Forelimb muscle (tissue), 1 donor: ENCODE measurements at regions not wholly inside any gene's neighbourhood (a gene's known extent, or its start where the extent isn't known, plus 50 kb on each side); places are given as distances from the start of the nearest gene placed in this dataset.

Experiments
- DNase-seq: peaks from one replicate; pipeline ENCODE4 v3.0.0-alpha.2; 2013; ENCODE audit warnings: low read depth

DNA sequence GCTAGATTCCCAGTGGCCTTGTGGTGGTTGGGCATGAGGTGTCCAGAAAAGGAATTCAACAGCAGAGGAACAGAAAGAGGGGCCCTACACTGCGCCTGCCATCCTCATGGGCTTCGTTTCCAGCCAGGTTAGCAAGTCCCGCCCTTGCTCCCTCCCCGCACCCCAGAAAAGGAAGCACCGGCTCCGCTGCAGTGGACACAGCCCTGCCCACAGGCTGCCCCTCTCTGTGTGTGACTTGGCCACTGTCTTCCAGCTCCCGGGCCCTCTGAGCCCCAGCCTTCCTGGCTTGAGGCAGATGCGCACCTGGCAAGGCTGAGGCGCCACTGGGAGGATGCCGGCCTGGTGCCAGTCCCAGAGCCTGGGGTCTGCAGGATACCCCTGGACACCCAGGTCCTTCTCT lies 305.0 kb upstream of the IRX4 start:
- DNase-seq = no peak

DNA sequence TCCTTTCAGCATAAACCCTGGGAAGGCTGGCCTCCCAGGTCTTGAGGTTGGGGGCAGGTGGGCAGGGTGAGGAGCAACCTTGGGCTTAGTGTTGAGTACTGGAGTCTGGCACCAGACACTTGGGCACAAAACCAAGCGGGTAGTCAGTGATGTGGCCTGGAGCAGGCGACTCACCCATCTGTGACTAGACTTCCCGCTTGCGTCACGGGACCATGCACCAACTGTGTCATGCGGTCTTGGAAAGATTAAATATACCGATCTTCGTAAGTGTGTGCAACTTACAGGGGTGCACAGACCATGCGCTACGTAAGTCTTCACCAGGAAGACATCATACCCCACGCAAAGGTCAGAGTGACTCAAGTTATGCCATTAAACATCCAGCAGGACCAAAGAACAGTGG lies 304.4 kb upstream of the IRX4 start:
- DNase-seq = no peak

DNA sequence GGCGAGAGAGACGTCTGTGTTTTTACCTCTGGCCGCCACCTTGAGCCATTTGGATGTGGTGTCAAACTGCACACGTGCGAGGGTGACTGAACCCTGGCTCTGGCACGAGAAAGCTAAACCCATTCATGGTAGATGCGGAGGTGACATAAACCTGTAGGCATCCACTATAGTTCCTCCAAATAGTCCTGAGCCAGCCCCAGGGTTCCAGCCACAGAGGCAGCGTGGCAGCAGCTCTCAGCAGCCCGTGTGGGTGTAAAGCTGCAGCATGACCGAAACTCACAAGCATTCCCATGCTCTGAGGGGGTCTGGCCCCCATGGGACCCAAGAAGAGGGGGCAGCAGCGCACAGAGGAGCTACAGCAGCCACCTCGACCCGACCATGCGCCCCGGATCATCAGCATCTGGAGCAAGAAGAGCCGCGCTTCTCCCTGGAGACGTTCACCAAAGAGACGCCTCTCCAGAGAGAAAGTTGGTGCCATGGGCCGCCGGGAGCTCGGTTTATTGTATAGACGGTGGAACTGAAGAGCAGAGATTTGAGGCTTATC lies 303.8 kb upstream of the IRX4 start:
- DNase-seq = no peak

DNA sequence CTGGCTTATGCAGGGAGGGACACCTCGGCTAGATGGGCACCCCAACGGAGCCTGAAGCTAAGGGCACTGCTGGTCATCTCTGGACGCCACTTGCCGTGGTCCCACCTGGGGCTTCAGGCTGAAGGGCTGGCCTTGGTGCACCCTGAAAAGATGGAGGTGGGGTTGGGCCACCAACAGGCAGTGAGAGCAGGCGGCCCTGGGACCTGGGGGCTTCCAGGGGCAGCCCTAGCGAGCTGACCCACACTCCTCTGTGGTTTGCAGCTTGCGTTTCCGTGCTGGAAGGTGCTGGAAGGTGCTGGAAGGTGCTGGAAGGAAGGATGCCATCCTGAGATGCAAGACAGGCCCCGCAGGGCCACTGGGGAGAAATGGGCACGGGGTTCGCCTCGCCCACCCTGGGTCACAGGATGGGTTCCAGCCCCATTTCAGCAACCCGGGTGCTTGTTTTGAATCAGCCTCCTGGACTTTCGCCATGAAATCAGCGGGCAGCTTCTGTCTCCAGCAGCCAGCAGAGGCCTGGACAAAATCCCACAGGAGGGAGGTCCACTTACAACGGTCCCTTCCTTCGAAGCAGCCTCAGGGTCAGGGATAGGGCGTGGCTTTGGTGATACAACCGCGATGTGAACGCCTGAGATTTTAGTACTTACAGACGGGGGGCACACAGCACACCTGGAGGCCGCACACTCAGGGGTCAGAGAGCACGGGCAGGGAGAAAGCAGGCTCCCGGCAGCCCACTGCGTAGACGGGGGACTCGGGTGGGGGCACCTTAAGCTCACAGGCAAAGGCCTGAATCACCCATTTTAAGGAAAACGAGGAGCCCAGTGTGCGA lies 303.1 kb upstream of the IRX4 start:
- no peak for DNase-seq

DNA sequence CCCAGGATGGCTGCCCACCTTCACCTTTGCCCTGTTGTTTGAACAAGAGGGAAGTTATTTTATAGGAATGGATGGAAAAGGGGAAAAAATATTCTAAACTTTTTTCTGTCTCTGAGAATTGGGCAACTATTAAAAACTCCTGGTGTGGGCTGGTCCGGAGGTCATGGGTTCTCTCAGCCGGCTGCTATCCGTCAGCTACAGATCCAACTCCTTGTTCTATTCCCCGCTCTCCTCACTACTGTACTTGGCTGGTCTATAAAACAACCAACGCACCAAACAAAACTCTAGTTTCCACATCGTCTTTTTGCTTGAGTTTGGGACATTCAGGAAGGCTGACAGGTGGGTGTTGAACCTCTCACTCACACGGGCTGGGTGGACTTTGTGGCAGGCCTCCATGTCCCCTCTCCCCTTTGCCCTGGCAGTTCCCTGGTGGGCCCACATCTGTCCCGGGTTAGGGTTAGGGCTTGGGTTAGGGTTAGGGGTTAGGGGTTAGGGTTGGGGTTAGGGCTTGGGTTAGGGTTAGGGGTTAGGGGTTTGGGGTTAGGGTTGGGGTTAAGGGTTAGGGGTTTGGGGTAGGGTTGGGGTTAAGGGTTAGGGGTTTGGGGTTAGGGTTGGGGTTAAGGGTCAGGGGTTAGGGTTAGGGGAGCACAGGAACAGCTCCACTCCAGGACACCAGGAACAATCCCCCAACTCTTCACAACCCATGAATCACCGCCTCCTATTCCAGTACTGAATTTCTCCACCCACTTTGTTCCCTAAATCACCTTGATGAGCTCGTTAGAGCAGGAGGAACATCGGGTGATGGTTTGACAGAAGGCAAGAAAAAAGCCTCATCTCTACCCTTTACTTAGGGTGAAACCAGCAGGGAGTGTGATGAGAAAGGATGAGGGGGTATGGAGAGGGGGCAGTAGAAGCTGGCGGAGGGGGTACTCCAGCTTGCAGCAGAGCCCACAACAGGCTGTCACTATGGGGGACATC lies 302.1 kb upstream of the IRX4 start:
- no peak for DNase-seq

DNA sequence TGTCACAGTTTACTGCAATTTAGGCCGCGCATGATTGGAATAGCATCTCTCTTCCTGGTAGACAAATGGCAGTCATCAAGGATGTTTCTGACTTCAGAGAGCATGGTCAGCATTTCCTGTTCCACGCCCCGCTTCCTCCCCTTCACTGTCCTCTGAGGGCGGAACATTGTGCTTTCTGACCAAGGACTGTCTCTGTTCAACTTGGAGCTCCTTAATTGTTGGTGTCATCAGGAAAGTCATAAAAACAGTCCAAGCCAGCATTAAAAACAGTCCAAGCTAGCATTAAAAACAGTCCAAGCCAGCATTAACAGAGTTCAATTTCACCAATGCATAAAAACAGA lies 301.3 kb upstream of the IRX4 start:
- DNase-seq = no peak

DNA sequence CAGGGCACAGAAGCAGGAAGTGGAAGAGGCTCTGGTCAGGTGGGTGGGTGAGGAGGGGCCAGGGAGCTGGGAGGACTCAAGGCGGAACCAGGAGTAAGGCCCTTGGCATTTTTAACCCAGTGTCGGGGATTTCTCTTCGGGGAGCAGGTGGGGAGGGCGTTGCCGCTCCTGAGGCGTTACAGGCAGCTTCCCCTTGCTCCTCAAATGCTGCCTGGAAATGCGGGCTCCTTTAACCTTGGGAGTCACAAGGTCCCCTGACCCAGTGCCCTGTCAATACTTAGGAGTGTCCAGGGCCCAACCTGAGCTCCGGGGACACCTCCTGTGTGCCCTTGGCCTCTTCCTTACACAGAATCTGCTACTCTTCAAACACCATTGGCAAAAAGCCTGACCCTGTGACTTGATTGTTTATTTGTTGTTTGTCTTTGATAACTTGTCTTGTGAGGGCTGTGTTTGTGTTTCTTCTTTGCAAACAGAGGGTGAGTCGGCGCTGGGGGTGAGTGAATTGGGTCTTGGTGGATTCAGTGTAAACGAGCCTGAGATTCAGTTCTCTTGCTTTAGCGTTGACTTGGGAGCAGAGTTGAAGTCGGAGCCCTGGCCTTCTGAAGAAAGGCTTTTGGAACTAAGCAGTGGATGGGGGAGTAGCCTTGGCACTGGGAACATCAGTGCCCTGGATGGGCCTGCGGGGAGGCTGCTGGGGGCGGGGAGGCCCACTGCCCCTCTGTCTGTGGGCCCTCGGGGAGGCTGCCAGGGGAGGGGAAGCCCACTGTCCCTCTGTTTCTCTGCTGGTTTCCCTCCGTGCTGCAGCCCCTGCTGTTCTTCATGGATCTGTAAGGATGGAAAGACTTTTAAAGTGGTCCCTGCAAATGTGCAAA lies 300.7 kb upstream of the IRX4 start:
- no peak for DNase-seq

DNA sequence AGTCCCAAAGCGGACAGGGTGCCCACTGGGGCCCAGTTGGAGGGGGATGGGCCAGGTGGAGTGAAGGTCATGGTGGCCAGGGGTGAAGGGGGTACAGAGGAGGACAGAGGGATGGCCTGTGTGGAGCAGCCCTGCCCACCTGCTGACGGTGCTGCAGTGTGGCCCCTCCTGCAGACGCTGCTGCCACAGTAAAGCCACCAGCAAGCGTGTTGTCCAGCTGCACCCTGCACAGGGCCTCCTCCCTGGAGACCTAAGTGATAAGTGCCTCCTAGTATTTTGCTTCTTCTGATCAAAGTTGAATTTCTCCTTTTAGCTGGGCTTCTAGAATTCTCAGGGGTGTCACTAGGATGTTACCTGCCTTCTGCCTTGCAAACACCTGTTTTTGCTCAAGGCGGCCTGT lies 299.3 kb upstream of the IRX4 start:
- DNase-seq = no peak

DNA sequence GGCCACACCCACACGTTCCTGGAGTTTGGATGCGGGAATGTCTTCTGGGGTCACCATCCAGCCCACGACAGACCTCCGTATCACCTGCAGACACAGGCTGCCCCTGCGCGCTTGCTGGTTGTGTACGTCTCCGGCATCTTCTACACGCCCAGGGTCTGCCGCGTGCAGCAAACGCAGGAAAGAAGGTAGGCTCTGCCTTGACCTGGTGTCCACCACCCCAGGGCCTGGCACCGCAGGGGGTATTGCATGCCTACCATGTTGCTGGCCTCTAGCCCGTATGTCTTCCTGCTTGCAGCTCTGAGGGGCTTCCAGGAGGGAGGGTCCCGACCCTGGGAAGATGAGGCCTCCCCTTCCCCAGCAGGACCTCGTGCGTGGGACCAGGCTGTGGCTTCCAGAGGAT lies 298.8 kb upstream of the IRX4 start:
- DNase-seq = no peak

DNA sequence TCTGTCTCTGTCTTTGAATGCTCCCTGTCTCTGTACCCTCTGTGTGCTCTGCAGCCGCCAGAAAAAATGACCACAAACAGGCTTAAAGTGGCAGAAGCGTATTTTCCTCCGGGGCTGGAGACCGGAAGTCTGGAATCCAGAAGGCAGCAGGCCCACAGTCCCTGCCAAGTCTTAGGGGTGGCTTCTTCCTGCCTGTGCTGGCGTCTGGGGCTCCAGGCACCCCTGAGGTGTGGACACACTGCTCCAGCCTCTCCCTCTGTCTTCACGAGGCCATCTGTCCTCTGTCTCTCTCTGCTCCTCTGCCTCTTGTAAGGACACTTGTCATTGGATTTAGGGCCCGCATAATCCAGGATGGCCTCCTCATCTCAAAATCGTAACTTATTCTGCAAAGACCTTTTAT lies 298.4 kb upstream of the IRX4 start:
- no peak for DNase-seq

DNA sequence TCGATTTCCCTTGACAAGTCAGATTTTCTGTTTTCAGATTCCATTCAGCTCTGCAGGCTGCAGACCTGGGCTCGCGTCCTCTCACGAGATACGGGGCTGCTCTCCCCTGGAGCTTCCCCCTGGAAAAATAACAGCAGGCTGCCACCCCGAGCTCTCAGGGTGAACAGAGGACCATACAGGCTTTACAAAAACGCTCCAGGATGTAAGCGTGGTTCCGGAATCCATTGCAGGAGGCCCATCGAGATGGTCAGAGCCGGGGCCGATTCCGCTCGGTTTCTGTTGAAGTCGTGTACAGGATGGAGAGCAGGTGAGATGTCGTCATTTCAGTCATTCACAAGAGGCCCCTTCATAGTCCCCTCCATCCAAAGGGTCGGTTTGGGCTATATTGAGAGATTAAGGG lies 297.7 kb upstream of the IRX4 start:
- DNase-seq = no peak

DNA sequence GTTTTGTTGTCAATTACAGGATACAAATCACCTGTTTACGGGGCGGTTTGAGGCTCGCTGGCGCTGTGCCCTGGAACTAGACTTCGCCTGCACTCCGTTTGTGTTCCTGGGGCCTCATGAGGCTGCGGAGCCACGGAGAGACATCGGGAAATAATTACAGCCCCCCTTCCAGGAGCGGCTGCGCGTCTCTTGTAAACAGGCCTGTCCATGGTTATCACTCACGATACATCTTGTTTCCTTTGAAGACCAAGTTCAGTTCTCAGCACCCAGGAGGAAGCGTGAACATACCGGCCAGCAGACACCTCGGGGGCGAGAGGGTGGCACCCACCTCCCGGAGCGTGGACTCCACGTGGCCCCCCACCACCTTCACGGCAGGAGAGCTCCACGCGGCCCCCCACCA lies 297.1 kb upstream of the IRX4 start:
- no peak for DNase-seq

DNA sequence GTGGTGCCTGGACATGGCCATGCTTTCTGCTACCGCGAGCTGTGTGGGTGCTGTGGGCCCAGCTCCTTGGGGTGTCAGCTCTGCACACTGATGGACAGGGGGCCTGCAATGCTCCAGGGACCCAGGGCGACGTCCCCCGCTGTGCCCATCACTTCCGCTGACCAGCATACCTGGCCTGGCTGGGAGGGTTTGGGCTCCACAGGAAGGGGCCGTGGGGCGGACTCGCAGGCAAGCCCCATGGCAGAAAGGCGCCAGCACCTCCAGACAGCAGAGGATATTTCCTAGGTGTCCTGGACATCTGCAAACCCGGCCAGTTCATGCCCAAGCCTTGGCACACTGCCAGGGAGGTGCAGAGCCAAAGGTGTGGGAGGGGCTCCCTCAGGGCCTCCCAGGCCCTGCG lies 295.8 kb upstream of the IRX4 start:
- no peak for DNase-seq

DNA sequence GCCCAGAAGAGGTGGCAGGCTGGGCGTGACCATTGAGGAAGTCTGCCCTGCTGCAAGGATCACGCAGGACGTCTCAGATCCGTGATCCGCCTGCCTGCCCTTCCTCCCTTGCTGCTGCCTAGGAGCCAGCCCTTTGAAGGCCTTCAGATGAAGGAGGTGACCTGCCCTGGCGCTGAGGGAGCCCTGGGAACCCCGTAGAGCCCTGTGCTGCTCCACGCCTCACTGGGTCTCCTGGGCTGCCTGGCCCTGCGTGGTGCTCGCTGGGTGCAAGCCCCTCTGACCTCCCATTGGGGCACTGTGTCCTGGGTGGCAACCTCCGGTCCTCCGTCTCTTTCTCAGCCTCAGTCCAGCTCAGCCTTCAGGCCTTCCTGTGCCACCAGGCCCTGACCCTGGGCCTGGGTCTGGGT lies 295.3 kb upstream of the IRX4 start:
- no peak for DNase-seq

DNA sequence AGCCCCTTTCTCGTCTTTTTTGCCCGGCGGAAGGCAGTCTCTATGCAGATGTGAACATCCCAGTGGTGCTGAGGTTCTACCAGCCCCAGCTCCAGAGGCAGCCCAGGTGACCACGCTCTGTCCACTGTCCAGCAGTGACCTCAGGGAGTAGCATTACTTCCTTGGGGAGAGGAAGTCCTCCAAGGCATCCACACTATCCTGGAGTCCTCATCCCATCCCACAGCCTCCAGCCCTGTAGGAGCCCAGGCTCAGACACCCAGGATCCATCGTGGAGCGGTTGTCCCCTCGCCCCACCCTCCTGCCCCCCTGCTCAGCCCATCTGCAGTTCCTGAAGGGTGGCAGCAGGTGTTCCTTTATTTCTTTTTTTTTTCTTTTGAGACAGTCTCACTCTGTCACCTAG lies 294.5 kb upstream of the IRX4 start:
- DNase-seq = no peak

DNA sequence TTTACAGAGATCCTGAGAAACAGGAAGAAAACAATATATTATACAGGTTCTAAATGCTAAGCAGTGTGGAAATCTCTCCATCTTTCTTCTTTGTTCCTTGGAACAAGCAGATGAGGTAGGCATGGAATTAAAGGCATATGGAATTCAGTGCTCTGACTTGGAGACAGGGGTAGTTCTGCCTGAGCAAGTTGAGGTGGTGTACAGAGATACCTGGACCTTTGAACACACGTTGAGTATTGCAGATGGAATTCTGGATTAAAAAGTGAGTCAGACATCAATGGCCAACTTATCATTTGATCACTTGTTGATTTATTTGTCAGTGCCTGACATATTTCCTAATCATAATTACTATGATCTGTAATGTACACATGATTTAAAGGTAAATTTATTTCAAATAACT lies 293.9 kb upstream of the IRX4 start:
- no peak for DNase-seq

DNA sequence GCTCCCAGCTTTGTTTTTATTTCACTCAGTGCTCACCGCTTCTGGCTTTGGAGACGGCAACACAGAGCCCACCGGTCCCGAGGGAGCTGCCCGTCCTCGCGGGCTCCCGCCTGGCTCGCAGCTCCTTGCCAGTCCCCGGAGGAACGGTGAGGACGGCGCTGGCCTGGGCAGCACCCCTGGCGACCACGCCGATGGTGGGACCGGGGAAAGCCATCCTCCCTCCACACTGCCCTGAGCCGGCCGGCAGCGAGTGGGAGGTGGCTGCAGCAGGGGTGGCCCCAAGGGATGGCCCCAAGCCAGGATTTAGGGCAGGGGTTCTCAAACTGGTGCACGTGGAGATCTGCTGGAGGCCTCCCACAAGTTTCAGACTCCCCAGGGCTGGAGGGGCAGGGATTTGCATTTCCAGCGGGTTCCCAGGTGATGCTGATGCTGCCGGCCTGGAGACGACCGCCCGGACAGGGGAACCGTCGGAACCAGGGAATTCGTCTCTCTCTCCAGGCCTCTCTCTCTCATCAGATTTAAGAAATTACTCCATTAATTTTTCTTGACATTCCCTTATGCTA lies 293.2 kb upstream of the IRX4 start:
- no peak for DNase-seq

DNA sequence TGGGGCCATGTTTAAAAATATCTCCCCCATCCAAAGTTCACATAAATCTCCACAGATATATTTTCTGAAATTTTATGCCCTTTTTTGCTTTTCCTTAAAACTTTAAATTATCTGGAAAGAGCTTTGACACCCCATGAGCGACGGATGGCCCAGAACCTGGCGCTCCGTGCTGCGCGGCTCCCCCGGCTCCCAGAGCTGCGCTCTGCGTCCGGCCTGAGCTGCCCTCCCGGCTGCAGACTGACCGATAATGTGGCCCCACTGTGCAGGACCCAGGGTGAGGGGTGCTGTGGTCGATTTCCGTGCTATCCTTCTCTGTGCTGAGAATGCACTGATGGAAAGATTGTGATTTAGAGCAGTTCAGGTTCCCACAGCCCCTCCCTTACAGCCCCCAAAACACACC lies 292.3 kb upstream of the IRX4 start:
- DNase-seq = no peak

DNA sequence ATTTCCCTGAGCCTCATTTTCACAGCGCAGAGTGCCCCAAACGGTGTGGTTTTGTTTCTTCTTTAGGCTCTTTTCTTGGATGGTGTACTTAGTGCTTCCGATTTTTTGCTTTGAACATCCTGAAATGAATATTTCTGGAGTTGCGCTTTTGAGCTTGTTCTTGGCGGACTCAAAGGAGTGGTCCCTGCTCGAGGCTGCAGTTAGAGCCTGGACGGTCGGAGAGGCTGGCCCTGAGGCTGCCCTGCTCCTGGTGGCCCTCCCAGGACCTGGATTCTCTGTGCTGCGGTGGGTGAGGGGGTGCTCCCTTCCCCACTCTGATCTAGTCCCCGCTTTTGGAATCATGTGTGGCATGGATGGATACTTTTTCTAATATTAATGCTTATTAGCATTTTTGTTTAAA lies 291.8 kb upstream of the IRX4 start:
- no peak for DNase-seq

DNA sequence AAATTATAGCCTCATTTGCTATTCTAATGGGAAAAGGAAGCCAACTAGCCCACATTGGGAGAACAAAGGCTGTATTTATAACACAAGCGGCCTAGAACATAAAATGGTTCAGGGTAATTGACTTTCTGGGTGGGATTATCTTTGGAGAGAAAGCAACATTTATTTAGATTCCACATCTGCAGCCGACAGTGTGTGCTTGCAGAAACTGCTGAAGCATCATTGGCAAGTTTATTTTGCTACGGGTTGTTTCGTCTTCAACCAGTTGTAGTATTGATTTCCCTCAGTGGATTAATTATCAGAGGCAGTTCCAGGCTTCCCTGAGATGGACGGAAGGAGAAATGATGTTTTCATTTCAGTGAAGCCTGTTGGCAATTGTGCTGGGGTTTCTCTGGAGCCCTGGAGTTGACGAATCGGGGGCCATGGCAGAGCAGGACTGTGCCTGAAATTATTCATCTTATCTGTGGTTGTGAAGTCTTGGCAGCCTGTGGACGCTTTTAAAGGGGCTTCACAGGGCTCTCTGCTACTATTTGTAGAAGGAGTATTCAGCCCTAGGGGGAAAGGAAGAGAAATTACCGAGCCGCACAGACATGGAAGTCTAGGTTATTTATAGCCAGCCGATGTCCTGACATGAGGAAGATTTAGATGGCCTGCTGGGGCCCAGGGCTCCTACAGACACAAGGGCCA lies 290.6 kb upstream of the IRX4 start:
- peak; percentile 20 for DNase-seq

DNA sequence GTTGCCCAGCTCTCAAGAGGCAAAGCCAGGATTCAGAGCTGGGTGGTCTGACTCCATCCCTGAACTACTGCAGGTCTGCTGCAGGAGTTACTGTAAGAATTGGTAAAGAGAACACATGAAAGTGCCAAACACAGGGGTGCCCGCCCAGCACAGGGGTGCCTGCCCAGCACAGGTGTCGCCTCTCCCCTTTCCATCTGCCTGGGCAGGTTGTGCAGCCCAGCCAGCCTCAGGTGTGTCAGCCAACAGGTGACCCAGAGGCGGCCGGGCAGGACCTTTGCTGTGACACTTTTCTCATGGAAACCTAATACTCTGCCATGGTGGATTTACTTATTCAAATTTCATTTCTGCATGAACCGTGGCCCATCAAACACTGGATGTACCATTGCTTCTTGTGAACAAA lies 289.7 kb upstream of the IRX4 start:
- DNase-seq = no peak
